Lower leg skin (tissue), 3 donors: ENCODE measurements at regions not wholly inside any gene's neighbourhood (a gene's known extent, or its start where the extent isn't known, plus 50 kb on each side); places are given as distances from the start of the nearest gene placed in this dataset.

Experiments
- POLR2A ChIP-seq, 2 donors: fragments of 450-650 bp; IDR thresholded peaks; one replicate each; pipeline ENCODE4 v1.6.1; 2016 to 2017; ENCODE audit warnings: antibody characterized with exemption in 2 of 2, mild to moderate bottlenecking in 1 of 2, moderate library complexity in 1 of 2
- TF ChIP-seq, protein P1 (sequence below), 3 donors: fragments of 450-650 bp; IDR thresholded peaks; one replicate each; pipeline ENCODE4 v1.5.1; 2016; ENCODE audit warnings: antibody characterized with exemption in 3 of 3, mild to moderate bottlenecking in 3 of 3, moderate library complexity in 2 of 3

DNA sequence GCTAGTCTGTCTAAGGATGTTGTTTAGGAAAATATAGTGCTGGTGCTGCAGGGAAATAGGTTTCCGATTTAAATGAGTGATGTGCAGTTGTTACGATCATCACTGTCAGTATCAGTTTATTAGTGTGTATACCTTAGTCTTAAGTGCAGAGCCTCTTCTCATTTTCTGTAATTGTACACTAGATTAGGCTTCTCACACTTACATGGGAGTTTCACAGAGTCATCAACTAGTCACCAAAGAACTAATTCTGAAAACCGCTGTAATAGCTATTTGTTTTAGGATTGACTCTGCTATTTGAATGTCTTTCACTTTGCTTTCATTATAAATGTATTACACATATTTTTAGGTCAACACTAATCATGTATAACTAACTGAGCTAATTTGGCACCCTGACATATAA lies 99.8 kb upstream of the ZEB2 start:
- no peak for TF ChIP-seq POLR2A (IDR thresholded peaks at IDR 0.05)
- TF ChIP-seq, protein P1, sequence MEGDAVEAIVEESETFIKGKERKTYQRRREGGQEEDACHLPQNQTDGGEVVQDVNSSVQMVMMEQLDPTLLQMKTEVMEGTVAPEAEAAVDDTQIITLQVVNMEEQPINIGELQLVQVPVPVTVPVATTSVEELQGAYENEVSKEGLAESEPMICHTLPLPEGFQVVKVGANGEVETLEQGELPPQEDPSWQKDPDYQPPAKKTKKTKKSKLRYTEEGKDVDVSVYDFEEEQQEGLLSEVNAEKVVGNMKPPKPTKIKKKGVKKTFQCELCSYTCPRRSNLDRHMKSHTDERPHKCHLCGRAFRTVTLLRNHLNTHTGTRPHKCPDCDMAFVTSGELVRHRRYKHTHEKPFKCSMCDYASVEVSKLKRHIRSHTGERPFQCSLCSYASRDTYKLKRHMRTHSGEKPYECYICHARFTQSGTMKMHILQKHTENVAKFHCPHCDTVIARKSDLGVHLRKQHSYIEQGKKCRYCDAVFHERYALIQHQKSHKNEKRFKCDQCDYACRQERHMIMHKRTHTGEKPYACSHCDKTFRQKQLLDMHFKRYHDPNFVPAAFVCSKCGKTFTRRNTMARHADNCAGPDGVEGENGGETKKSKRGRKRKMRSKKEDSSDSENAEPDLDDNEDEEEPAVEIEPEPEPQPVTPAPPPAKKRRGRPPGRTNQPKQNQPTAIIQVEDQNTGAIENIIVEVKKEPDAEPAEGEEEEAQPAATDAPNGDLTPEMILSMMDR (IDR thresholded peaks at IDR 0.05): no peak
